Thyroid gland (tissue), 4 donors: ENCODE measurements at regions not wholly inside any gene's neighbourhood (a gene's known extent, or its start where the extent isn't known, plus 50 kb on each side); places are given as distances from the start of the nearest gene placed in this dataset.

Experiments
- DNase-seq, 2 donors: peaks; one replicate each; pipeline ENCODE4 v3.0.0-alpha.2; 2019
- H3K27ac ChIP-seq, 3 donors: fragments of 200-600 bp; sonication (generic); 1 replicate in 2 of 3; 2 replicates in 1 of 3; pipeline ENCODE4 v1.5.1; 2016 to 2019; ENCODE audit warnings: mild to moderate bottlenecking in 1 of 3, moderate library complexity in 1 of 3
- H3K27me3 ChIP-seq: fragments of 200-600 bp; sonication (generic); one replicate; pipeline ENCODE4 v1.5.1; 2019
- H3K36me3 ChIP-seq, 2 donors: fragments of 200-600 bp; sonication (generic); one replicate each; pipeline ENCODE4 v1.5.1; 2016 to 2019
- H3K4me1 ChIP-seq, 2 donors: fragments of 200-600 bp; sonication (generic); one replicate each; pipeline ENCODE4 v1.5.1; 2017 to 2019
- H3K4me3 ChIP-seq, 3 donors: fragments of 200-600 bp; sonication (generic); replicated peaks in 1 of 3; 1 replicate in 2 of 3; 2 replicates in 1 of 3; pipeline ENCODE4 v1.5.1; 2016; ENCODE audit warnings: mild to moderate bottlenecking in 1 of 3
- H3K9me3 ChIP-seq: fragments of 200-600 bp; sonication (generic); one replicate; pipeline ENCODE4 v1.5.1; 2017
- POLR2A ChIP-seq, 2 donors: fragments of 450-650 bp; IDR thresholded peaks; one replicate each; pipeline ENCODE4 v1.6.1; 2017; ENCODE audit warnings: antibody characterized with exemption in 2 of 2, mild to moderate bottlenecking in 2 of 2, moderate library complexity in 1 of 2
- WGBS, 2 donors: methylation state at CpG; one replicate each; pipeline ENCODE4 v1.1.5; 2017; 5-methylcytosine and 5-hydroxymethylcytosine counted together
- intact Hi-C: fragments of 100-400 bp; cut with DNase I; formaldehyde crosslinking; loops from one replicate; pipeline ENCODE4 v1.15.1; 2023
- TF ChIP-seq, protein P1 (sequence below), 6 experiments: fragments of 200-600 bp in 3 of 6; fragments of 450-650 bp in 3 of 6; sonication (generic) in 3 of 6; IDR thresholded peaks; one replicate each; pipeline ENCODE4 v1.5.1; 2016 to 2019; ENCODE audit warnings: antibody characterized with exemption in 6 of 6, mild to moderate bottlenecking in 2 of 6, inconsistent platforms in 1 of 6, moderate library complexity in 1 of 6

DNA sequence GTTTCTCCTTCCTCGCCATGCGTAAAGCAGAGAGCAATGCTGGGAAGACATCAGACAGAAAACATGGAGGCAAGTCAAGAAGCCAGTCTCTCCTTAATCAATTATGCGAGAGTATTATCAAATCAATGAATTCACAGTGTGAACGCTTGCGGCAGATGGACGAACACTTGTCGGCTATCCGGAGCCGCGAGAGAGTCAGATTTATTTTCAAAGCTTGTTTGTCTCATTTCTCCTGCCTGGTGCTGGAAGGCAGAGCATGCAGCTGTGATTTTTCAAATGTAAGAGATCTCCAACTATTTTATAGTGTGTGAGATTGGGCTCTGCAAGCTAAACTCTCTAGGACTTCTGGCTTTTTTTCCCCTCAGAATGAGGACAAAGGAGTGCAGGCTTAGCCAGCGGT, 252.3 kb downstream of the SNX10 start:
- H3K36me3 ChIP-seq = no peaks in the 10 kb centered on the region
- TF ChIP-seq, protein P1, sequence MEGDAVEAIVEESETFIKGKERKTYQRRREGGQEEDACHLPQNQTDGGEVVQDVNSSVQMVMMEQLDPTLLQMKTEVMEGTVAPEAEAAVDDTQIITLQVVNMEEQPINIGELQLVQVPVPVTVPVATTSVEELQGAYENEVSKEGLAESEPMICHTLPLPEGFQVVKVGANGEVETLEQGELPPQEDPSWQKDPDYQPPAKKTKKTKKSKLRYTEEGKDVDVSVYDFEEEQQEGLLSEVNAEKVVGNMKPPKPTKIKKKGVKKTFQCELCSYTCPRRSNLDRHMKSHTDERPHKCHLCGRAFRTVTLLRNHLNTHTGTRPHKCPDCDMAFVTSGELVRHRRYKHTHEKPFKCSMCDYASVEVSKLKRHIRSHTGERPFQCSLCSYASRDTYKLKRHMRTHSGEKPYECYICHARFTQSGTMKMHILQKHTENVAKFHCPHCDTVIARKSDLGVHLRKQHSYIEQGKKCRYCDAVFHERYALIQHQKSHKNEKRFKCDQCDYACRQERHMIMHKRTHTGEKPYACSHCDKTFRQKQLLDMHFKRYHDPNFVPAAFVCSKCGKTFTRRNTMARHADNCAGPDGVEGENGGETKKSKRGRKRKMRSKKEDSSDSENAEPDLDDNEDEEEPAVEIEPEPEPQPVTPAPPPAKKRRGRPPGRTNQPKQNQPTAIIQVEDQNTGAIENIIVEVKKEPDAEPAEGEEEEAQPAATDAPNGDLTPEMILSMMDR (IDR thresholded peaks at IDR 0.05) = no peak
- no peak for TF ChIP-seq POLR2A (IDR thresholded peaks at IDR 0.05)
- no peak overlapping the region for H3K27ac ChIP-seq
- 84 to 85% methylated on average over 11 of the region's 11 CpGs for WGBS, 2 donors
- DNase-seq = no peak
- no peaks in the 10 kb centered on the region for H3K27me3 ChIP-seq
- intact Hi-C loops = no loop called here
- no peaks in the 10 kb centered on the region for H3K4me1 ChIP-seq
- H3K9me3 ChIP-seq = no peaks in the 10 kb centered on the region
- H3K4me3 ChIP-seq = no peak overlapping the region

DNA sequence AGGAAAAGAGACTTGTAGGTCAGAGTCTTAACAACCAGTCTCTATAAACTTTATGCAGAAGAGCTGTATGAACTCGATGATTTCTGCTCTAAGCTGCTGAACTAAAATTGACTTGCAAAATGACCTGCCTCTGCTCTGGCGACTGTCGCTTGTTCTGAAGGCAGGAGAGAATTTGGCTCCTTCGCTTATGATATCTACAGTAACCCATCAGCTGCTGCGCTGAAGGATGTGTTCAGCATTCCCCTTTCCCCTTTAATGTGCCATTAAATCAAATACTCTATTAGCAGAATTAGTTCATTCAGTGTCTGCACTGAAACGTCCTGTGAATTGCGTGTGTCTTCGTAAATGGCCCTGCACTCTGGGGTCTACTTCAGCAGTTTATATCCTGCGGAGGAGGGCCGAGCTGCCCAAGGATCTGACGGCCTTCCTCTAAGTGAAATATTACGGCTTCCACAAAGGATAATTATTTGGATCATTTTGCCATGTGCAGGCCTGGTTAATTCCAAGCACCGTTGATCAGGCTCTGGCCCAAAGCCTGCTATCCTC, 254.9 kb downstream of the SNX10 start:
- WGBS, 2 donors = 79 to 89% methylated on average over 13 of the region's 13 CpGs
- Histone ChIP-seq H3K27ac (no peak overlapping the region), H3K27me3 (no peaks in the 10 kb centered on the region), H3K36me3 (no peaks in the 10 kb centered on the region), H3K9me3 (no peaks in the 10 kb centered on the region), H3K4me3 (no peak overlapping the region), H3K4me1 (no peaks in the 10 kb centered on the region)
- TF ChIP-seq POLR2A (IDR thresholded peaks at IDR 0.05) = no peak
- TF ChIP-seq, protein P1 (IDR thresholded peaks at IDR 0.05) = no peak
- DNase-seq = no peak
- intact Hi-C loops = no loop called here

DNA sequence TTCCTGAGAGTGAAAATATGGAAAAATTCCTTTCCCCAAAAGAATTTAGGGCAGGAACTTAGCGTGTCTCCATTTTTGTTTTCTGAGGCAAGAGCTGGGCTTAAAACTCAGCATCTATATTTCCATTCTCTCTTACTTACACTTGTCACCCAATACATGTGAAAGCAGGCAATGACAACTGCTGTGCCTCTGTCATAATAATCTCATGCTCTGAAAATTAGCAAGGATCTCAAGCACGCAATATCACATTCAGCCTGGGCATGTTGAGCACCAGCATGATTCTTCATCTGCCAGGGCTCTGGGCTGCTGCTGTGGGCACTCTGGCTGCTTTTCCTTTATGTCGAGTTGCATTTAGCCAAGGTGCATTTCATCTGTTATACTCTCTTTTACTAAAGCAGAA, 255.5 kb downstream of the SNX10 start:
- H3K36me3 ChIP-seq = no peaks in the 10 kb centered on the region
- intact Hi-C loops = no loop called here
- TF ChIP-seq, protein P1 (IDR thresholded peaks at IDR 0.05) = no peak
- TF ChIP-seq POLR2A (IDR thresholded peaks at IDR 0.05) = no peak
- no peak overlapping the region for H3K4me3 ChIP-seq
- no peaks in the 10 kb centered on the region for H3K9me3 ChIP-seq
- H3K4me1 ChIP-seq = no peaks in the 10 kb centered on the region
- no peak for DNase-seq
- no peaks in the 10 kb centered on the region for H3K27me3 ChIP-seq
- 75 to 79% methylated on average over 3 of the region's 3 CpGs for WGBS, 2 donors
- H3K27ac ChIP-seq = no peak overlapping the region

DNA sequence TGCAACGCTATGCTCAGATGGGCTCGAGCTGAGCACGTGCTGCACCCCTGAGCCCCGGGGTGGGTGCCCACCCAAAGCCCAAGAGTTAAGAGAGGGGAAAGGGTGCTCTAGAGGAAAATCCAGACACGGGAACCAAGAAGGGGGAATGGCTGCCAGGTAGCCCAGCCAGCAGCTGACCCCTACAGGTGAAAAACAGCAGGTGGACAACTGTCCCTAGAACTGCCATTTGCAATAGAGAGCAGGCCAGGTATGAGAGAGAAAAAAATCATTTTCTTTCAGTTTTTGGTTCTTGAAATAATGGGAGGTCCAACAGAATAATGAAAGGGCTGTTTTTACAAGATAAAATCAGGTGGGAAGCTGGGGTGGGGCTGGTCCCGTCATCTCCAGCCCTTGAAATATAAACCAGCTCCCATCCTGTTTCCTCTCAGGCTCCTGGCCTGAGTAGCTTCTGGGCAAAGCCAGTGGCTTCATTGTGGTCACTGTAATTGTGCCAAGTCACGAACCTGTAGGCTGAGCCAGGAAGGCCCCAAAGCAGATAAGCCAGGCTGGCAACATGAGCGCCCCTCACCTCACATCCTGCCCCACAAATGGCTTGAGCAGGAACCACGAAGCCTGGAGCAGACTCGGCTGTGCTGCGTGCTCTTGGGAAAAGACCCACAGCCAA, 257.8 kb downstream of the SNX10 start:
- intact Hi-C loops = no loop called here
- Histone ChIP-seq H3K36me3 (no peaks in the 10 kb centered on the region), H3K9me3 (no peaks in the 10 kb centered on the region), H3K27ac (no peak overlapping the region), H3K4me3 (no peak overlapping the region), H3K27me3 (no peaks in the 10 kb centered on the region), H3K4me1 (no peaks in the 10 kb centered on the region)
- no peak for DNase-seq
- no peak for TF ChIP-seq POLR2A (IDR thresholded peaks at IDR 0.05)
- TF ChIP-seq, protein P1 (IDR thresholded peaks at IDR 0.05) = no peak
- WGBS, 2 donors = 62 to 82% methylated on average over 10 to 11 of the region's 11 CpGs

DNA sequence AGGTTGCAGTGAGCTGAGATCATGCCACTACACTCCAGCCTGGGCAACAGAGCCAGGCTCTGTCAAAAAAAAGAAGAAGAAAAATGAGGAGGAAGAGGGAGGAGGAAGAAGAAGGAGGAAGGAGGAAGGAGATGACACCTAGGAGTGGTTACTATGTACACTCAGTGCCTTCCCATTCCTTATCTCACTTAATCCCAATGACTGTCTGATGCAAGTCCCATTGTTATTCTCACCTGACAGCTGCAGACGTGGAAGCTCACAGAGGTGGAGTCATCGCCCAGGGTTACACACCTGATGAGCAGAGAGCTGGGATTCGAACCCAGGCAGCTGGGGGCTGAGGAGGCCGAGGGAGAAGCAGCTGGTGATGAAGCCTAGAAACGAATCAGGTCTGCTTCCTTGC, 258.8 kb downstream of the SNX10 start:
- intact Hi-C loops = no loop called here
- H3K4me1 ChIP-seq = no peaks in the 10 kb centered on the region

More for the DNA sequence above, 258.8 kb downstream of the SNX10 start:
- Histone ChIP-seq H3K4me3 (no peak overlapping the region), H3K9me3 (no peaks in the 10 kb centered on the region), H3K27me3 (no peaks in the 10 kb centered on the region), H3K36me3 (no peaks in the 10 kb centered on the region), H3K27ac (no peak overlapping the region)
- WGBS, 2 donors = 75 to 80% methylated on average over 4 to 5 of the region's 5 CpGs
- no peak for DNase-seq
- TF ChIP-seq, protein P1 (IDR thresholded peaks at IDR 0.05) = no peak
- TF ChIP-seq POLR2A (IDR thresholded peaks at IDR 0.05) = no peak
